A673 (cell line): ENCODE measurements at regions not wholly inside any gene's neighbourhood (a gene's known extent, or its start where the extent isn't known, plus 50 kb on each side); places are given as distances from the start of the nearest gene placed in this dataset.

Experiments used
- BruUV-seq: library from RNA; stranded (reverse); fragments of 400-500 nt; replicated peaks from 2 replicates; lab custom pipeline; 2021; lab: Mats Ljungman, UMichigan
- CTCF ChIA-PET: fragments of 300-600 bp; sonication (Branson Sonifier 250); formaldehyde crosslinking; loops from one replicate; lab custom pipeline; 2022; ENCODE audit warnings: antibody characterized with exemption; lab: Charles Lee
- POLR2A ChIA-PET: fragments of 300-600 bp; sonication (Branson Sonifier 250); formaldehyde crosslinking; loops from one replicate; lab custom pipeline; 2022; ENCODE audit warnings: antibody characterized with exemption; ENCODE audit not compliant: low non-redundant PET; lab: Charles Lee
- DNase-seq: peaks from one replicate; pipeline ENCODE4 v3.0.0-alpha.2; 2015; ENCODE audit warnings: low spot score
- H3K27ac ChIP-seq: fragments of 200-600 bp; sonication (generic); 2 replicates; pipeline ENCODE4 v1.5.1; 2016; ENCODE audit warnings: mixed run types, low read depth, mild to moderate bottlenecking, mixed read lengths, antibody characterized with exemption, low read length; ENCODE audit not compliant: poor library complexity, severe bottlenecking
- H3K27me3 ChIP-seq: fragments of 200-600 bp; sonication (generic); replicated peaks from 2 replicates; pipeline ENCODE4 v1.6.1; 2017; ENCODE audit warnings: mixed run types, low read depth, mild to moderate bottlenecking, mixed read lengths, antibody characterized with exemption, low read length; ENCODE audit not compliant: insufficient read depth, poor library complexity
- H3K36me3 ChIP-seq: fragments of 200-600 bp; sonication (generic); 2 replicates; pipeline ENCODE4 v1.6.1; 2016; ENCODE audit warnings: mixed run types, mild to moderate bottlenecking, mixed read lengths, antibody characterized with exemption, low read length; ENCODE audit not compliant: insufficient read depth, poor library complexity, severe bottlenecking
- H3K4me1 ChIP-seq: fragments of 200-600 bp; sonication (generic); 2 replicates; pipeline ENCODE4 v1.6.1; 2017; ENCODE audit warnings: mixed run types, mild to moderate bottlenecking, mixed read lengths, antibody characterized with exemption, low read length; ENCODE audit not compliant: insufficient read depth, poor library complexity, severe bottlenecking
- H3K4me3 ChIP-seq: fragments of 200-600 bp; sonication (generic); 2 replicates; pipeline ENCODE4 v1.5.1; 2016; ENCODE audit warnings: low read depth, mixed run types, mild to moderate bottlenecking, mixed read lengths, low read length; ENCODE audit not compliant: poor library complexity, severe bottlenecking
- H3K9me3 ChIP-seq: fragments of 200-600 bp; sonication (generic); 2 replicates; pipeline ENCODE4 v1.6.1; 2016; ENCODE audit warnings: mixed run types, low read depth, mild to moderate bottlenecking, mixed read lengths, antibody characterized with exemption, low read length; ENCODE audit not compliant: poor library complexity, severe bottlenecking
- EZH2 ChIP-seq: fragments of 200-600 bp; sonication (generic); IDR thresholded peaks from 2 replicates; pipeline ENCODE4 v1.6.1; 2017; ENCODE audit warnings: borderline replicate concordance, low read depth, mild to moderate bottlenecking, mixed read lengths, antibody characterized with exemption, low read length; ENCODE audit not compliant: poor library complexity, severe bottlenecking
- intact Hi-C: fragments of 100-400 bp; cut with micrococcal nuclease; formaldehyde crosslinking; loops from one replicate; pipeline ENCODE4 v1.10.0; 2022; ENCODE audit not compliant: unreplicated experiment
- TF ChIP-seq, protein P1 (sequence below): fragments of 300-800, 200-600 bp; sonication (generic); conservative IDR thresholded peaks from 2 replicates; pipeline ENCODE4 v1.5.1; 2017; ENCODE audit warnings: low read depth, mild to moderate bottlenecking, antibody characterized with exemption, low read length, moderate library complexity, mixed read lengths

DNA sequence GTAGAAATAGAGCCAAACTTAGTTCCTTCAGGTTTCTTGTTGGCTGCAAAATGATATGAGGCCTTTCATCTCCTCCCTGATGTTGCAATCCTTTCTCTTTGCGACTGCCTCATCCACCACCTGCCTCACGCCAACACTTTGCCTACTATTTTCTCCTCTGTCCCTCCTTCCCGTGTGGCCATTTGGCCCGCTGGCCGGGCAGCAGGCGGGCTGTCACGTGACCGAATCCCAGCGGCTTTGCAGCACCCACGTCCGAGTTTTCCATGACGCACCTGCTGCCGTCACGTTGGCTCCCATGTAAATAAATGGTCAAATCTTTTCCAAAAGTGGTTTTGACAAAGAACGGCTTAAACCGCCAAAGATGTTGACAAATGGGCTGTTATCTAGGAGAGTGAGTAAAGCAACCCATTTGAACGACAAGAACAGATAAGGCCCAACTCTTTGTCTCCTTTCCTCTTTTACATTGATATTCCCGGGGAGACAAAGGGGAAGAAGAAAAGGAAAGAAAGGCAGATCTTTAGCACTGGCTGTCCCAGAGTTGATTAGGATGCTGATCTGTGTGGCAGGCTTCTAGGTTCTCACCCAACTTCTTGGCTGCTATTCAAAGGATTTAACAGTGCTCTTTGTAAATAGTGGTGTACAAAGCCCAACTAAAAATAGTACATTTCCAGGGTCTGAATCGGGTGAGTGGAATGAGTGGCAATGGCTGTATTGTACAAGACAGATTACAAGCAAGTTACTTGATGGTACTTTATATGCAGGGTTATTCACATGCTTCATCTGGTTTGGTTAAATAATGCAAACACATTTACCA lies 174.2 kb upstream of the JADE1 start:
- Histone ChIP-seq H3K36me3 (no peaks in the 10 kb centered on the region), H3K27me3 (no peaks in the 10 kb centered on the region), H3K4me1 (no peaks in the 10 kb centered on the region), H3K4me3 (no peak overlapping the region), H3K27ac (no peak overlapping the region), H3K9me3 (no peaks in the 10 kb centered on the region)
- no peak for DNase-seq
- ChIA-PET POLR2A (no interaction called here), CTCF (no interaction called here)
- intact Hi-C loops: no loop called here
- BruUV-seq: no TSS peak
- TF ChIP-seq, protein P1, sequence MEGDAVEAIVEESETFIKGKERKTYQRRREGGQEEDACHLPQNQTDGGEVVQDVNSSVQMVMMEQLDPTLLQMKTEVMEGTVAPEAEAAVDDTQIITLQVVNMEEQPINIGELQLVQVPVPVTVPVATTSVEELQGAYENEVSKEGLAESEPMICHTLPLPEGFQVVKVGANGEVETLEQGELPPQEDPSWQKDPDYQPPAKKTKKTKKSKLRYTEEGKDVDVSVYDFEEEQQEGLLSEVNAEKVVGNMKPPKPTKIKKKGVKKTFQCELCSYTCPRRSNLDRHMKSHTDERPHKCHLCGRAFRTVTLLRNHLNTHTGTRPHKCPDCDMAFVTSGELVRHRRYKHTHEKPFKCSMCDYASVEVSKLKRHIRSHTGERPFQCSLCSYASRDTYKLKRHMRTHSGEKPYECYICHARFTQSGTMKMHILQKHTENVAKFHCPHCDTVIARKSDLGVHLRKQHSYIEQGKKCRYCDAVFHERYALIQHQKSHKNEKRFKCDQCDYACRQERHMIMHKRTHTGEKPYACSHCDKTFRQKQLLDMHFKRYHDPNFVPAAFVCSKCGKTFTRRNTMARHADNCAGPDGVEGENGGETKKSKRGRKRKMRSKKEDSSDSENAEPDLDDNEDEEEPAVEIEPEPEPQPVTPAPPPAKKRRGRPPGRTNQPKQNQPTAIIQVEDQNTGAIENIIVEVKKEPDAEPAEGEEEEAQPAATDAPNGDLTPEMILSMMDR: no peak
- TF ChIP-seq EZH2: no peak

GRCh38 chr4:128633067-128633466 lies 176.4 kb upstream of the JADE1 start:
- intact Hi-C loops: no loop called here
- no peaks in the 10 kb centered on the region for H3K9me3 ChIP-seq
- no peak overlapping the region for H3K27ac ChIP-seq
- DNase-seq: no peak
- POLR2A ChIA-PET: no interaction called here
- BruUV-seq: no TSS peak
- H3K36me3 ChIP-seq: no peaks in the 10 kb centered on the region
- H3K4me3 ChIP-seq: no peak overlapping the region
- no peaks in the 10 kb centered on the region for H3K27me3 ChIP-seq
- TF ChIP-seq, protein P1: no peak
- TF ChIP-seq EZH2: no peak
- H3K4me1 ChIP-seq: no peaks in the 10 kb centered on the region
- CTCF ChIA-PET: no interaction called here

GRCh38 chr4:128630871-128631270 lies 178.6 kb upstream of the JADE1 start:
- Histone ChIP-seq H3K4me3 (no peak overlapping the region), H3K27ac (no peak overlapping the region), H3K4me1 (no peaks in the 10 kb centered on the region), H3K36me3 (no peaks in the 10 kb centered on the region), H3K27me3 (no peaks in the 10 kb centered on the region), H3K9me3 (no peaks in the 10 kb centered on the region)
- DNase-seq: no peak
- BruUV-seq: no TSS peak
- no peak for TF ChIP-seq EZH2
- TF ChIP-seq, protein P1: no peak
- intact Hi-C loops: no loop called here
- ChIA-PET CTCF (no interaction called here), POLR2A (no interaction called here)
